GM12873 (cell line): ENCODE measurements at regions not wholly inside any gene's neighbourhood (a gene's known extent, or its start where the extent isn't known, plus 50 kb on each side); places are given as distances from the start of the nearest gene placed in this dataset.

Experiments used
- TF ChIP-seq, protein P1 (sequence below): IDR thresholded peaks from 2 replicates; pipeline ENCODE4 v1.5.1; 2012; ENCODE audit warnings: low read depth, mild to moderate bottlenecking, moderate library complexity, low read length, control low read depth; ENCODE audit not compliant: insufficient read depth; ENCODE audit errors: missing control alignments

DNA sequence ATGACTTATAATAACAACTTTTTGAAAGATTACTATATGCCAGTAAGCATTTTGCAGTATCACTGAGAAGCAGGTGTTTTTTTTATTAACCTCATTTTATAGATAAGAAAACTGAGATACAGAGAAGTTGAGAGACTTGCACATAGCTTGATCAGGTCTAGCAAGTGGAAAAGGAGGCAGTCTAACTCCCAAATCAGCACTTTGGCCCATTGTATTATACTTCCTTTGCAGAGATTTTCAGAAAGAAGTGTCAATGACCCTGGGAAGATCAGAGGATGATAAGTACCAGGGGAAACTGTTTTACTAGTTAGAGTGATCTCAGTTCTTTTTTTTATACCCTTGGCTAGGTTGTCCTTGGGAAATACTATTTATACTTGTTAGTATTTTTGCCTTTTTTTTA lies 358.7 kb downstream of the SQOR start:
- TF ChIP-seq, protein P1, sequence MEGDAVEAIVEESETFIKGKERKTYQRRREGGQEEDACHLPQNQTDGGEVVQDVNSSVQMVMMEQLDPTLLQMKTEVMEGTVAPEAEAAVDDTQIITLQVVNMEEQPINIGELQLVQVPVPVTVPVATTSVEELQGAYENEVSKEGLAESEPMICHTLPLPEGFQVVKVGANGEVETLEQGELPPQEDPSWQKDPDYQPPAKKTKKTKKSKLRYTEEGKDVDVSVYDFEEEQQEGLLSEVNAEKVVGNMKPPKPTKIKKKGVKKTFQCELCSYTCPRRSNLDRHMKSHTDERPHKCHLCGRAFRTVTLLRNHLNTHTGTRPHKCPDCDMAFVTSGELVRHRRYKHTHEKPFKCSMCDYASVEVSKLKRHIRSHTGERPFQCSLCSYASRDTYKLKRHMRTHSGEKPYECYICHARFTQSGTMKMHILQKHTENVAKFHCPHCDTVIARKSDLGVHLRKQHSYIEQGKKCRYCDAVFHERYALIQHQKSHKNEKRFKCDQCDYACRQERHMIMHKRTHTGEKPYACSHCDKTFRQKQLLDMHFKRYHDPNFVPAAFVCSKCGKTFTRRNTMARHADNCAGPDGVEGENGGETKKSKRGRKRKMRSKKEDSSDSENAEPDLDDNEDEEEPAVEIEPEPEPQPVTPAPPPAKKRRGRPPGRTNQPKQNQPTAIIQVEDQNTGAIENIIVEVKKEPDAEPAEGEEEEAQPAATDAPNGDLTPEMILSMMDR = no peak

DNA sequence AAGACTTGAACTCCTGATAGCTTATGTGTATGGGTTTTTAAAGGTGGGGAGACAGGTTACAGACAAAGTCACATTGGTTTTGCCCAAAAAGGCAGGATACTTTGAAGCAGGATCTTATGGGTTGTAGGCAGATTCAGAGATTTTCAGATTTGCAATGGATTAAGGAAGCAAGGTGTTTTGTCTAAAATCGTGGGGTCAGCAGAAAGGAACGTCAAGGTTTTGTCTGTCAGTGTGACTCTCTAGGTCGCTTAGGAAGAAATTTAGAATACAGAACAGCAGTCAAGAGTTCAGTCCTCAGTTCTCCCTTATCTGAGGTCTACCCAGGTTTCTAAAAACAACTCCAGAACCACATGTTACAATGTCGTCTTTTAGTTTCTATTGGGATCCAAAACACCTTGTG lies 361.0 kb downstream of the SQOR start:
- TF ChIP-seq, protein P1 = no peak

DNA sequence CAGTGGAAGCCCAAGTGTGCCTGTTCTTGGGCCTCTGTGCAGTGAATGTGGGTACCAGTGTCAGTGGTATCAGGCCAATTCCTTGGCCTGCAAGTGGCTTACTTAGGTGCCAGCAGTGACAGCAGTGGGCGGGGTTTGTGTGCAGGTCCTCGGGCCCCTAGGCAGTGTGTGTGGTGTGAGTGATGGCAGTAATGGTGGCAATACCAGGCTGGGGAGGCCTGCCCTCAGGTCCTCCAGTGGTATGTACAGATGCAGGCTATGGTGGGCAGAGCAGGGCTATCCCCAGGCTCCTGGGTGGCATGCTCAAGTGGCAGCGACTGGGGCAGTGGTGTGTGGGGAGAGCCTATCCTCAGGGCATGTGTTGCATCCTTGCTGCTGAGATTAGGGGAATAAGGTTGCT lies 379.7 kb downstream of the SQOR start:
- TF ChIP-seq, protein P1 = no peak

DNA sequence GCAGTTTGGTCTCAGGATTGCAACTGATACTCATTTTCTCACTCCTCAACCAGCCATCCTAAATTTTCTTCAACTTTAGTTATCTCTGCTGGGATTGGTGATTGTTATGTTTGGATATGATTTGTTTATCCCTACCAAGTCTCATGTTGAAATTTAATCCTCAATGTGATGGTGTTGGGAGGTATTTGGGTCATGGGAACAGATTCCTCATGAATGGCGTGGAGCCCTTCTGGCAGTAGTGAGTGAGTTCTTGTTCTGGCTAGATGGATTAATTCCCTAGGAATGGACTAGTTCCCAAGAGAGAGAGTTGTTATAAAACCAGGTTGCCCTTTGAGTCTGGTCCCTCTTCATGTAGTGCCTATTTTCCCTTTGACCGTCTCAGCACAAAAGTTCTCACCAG lies 399.9 kb downstream of the SQOR start:
- TF ChIP-seq, protein P1 = no peak

DNA sequence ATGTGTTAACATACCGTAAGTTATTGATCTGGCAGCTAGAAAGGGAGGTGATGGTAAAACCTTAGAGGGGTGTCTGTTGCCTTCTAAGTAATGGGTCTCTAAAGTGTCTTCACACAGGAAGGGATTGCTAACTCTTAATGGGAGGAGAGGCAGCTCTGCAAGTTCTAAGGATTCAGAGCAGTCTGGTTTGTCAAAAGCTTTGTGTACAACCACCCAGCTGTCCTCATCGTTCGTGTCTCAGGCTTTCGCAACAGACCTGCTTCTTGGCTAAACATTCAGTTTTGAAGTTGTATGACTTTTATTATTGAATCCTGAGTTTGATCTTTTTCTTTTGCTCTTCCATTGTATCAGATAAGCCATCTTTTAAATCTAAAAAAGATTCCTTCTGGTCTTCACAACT lies 404.9 kb downstream of the SQOR start:
- TF ChIP-seq, protein P1 = no peak

DNA sequence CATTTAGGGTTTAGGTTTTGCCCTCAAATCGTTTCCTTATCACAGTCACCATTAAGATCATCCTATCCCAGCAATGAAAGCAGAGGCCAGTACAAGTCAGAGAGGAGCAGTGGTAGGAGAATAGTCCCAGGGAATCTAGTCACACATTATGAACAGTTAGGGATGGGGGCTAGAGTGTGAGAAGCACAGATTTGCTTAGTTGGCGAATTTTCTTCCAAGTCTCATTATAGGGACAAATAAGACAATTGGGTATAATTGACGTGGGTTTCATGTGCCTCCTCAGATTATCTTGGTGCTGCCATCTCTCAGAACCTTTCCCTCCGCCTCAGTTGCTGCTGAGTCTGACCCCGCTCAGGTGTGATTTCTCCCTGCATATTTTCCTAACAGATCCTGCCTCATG lies 407.1 kb downstream of the SQOR start:
- TF ChIP-seq, protein P1 = no peak

DNA sequence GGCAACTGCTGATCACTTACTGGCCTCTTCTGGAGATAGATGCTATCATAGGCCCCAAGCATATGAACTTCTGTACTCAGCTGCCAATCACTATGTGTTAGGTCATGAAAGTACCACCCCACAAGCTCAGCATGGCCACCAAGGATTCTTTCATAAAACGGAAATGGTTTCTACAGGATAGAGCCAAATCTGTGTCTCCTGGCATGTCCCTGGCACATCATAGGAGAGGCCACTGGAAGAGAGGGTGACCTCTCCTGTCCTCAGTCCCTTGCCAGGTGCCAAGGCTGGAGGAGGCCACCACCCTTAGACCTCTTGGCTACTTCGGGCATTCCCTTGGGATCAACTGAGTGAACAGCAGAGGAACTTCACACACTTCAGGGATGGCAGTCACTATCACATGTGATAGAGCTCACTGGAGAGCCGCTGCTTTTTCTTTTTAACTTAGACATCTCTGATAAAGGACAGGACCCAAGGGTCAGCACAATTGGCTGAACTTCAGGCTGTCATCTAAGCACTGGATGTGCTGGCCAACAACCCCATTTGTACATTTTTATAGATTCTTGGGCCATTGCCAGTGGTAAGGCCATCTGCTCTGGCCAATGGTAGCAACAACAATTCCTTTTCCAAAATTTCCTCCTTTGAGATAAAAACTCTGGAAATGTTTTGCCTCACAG lies 425.2 kb downstream of the SQOR start:
- TF ChIP-seq, protein P1 = no peak

DNA sequence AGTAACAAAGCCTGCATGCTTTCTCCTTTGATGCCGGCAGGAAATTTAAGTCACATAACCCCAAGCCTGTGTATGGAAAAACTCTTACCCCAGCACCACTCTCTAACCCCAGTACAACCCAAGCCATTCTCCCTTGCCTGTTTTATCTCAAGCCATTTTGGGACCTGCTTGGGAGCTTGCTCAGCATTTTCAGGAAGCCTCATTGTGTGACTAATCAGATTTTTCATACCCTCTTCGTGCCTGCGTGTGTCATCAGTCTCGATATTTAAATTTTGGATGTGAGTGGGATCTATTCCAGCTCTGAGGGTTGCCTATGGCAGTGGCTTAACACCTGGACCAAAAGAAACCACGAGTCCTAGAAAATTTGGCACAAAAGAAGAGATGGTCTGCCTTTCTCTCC lies 426.2 kb downstream of the SQOR start:
- TF ChIP-seq, protein P1 = no peak
